OCI-LY3 (cell line): ENCODE measurements at regions not wholly inside any gene's neighbourhood (a gene's known extent, or its start where the extent isn't known, plus 50 kb on each side); places are given as distances from the start of the nearest gene placed in this dataset.

ENCODE experiments used
- EZH2phosphoT487 ChIP-seq: fragments of 200-600 bp; shearing (Covaris generic); IDR thresholded peaks from 2 replicates; pipeline ENCODE4 v1.6.1; 2018; ENCODE audit warnings: antibody characterized with exemption, mixed run types, low read depth
- TF ChIP-seq, protein P1 (sequence below): fragments of 200-600, 300-600 bp; sonication (generic); IDR thresholded peaks from 2 replicates; pipeline ENCODE4 v1.5.1; 2014; ENCODE audit warnings: antibody characterized with exemption, low read length, low read depth

DNA sequence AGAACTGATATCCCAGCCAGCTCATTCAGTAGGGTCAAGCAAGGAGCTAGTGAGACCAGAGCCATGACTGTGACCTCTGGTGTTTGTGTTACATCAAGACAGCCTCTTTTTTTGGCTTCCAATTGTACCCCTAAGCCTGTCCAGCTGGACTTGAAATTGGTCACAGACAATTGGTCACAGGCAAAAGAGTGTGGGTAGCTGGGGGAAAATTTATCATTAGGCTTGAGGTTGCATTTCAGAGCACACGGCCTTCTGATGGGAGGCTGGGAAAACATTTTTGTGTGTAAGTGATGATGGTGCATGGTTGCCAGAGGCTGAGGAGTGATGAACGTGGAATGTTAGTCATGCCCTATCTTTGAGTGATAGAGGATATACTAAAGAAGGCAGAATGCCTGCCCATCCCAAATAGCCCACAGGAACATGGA, 285.1 kb upstream of the SLC14A2 start:
- TF ChIP-seq, protein P1, sequence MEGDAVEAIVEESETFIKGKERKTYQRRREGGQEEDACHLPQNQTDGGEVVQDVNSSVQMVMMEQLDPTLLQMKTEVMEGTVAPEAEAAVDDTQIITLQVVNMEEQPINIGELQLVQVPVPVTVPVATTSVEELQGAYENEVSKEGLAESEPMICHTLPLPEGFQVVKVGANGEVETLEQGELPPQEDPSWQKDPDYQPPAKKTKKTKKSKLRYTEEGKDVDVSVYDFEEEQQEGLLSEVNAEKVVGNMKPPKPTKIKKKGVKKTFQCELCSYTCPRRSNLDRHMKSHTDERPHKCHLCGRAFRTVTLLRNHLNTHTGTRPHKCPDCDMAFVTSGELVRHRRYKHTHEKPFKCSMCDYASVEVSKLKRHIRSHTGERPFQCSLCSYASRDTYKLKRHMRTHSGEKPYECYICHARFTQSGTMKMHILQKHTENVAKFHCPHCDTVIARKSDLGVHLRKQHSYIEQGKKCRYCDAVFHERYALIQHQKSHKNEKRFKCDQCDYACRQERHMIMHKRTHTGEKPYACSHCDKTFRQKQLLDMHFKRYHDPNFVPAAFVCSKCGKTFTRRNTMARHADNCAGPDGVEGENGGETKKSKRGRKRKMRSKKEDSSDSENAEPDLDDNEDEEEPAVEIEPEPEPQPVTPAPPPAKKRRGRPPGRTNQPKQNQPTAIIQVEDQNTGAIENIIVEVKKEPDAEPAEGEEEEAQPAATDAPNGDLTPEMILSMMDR, result no peak
- no peak for TF ChIP-seq EZH2phosphoT487
